Heart right ventricle (tissue), 16 donors: ENCODE measurements at regions not wholly inside any gene's neighbourhood (a gene's known extent, or its start where the extent isn't known, plus 50 kb on each side); places are given as distances from the start of the nearest gene placed in this dataset.
A peak's percentile ranks its signal among the peaks of the same experiment; 100 is the strongest.

Experiments
- ATAC-seq, 8 donors: fragments of 200-7000 bp; cut with Tn5 transposase; one replicate each; pipeline ENCODE4 v1.9.1; 2020; ENCODE audit warnings: mild to moderate bottlenecking in 8 of 8, moderate library complexity in 8 of 8, moderate number of reproducible peaks in 1 of 8
- DNase-seq, 2 donors: peaks; one replicate each; pipeline ENCODE4 v3.0.0-alpha.2; 2020
- H3K27ac ChIP-seq, 10 donors: fragments of 200-600 bp; sonication (generic) in 2 of 10; one replicate each; pipeline versions ENCODE4 v1.5.0 to v1.8.0; 2020 to 2022; ENCODE audit warnings: mild to moderate bottlenecking in 3 of 10
- H3K27me3 ChIP-seq, 7 donors: fragments of 200-600 bp; one replicate each; pipeline ENCODE4 v1.8.0; 2021 to 2022; ENCODE audit warnings: mild to moderate bottlenecking in 2 of 7
- H3K36me3 ChIP-seq, 9 donors: fragments of 200-600 bp; sonication (generic) in 1 of 9; one replicate each; pipeline versions ENCODE4 v1.5.0 to v1.8.0; 2020 to 2022; ENCODE audit warnings: mild to moderate bottlenecking in 2 of 9
- H3K4me1 ChIP-seq, 9 donors: fragments of 200-600 bp; sonication (generic) in 1 of 9; one replicate each; pipeline versions ENCODE4 v1.5.0 to v1.8.0; 2020 to 2022; ENCODE audit warnings: mild to moderate bottlenecking in 4 of 9
- H3K4me3 ChIP-seq, 10 donors: fragments of 200-600 bp; sonication (generic) in 2 of 10; one replicate each; pipeline versions ENCODE4 v1.5.0 to v1.8.0; 2020 to 2022; ENCODE audit warnings: mild to moderate bottlenecking in 7 of 10, moderate library complexity in 2 of 10
- H3K9me3 ChIP-seq, 11 donors: fragments of 200-600 bp in 10 of 11; sonication (generic) in 2 of 11; one replicate each; pipeline versions ENCODE4 v1.5.0 to v1.8.0; 2013 to 2022; ENCODE audit warnings: mild to moderate bottlenecking in 2 of 11, control low read depth in 1 of 11, moderate library complexity in 1 of 11
- WGBS, 2 donors: extraction: QIAGEN DNeasy Blood & Tissue Kit; methylation state at CpG; one replicate each; pipeline ENCODE4 v1.1.7; 2013; ENCODE audit warnings: inconsistent platforms in 1 of 2; 5-methylcytosine and 5-hydroxymethylcytosine counted together
- intact Hi-C, 10 donors: fragments of 100-400 bp; cut with DNase I; formaldehyde crosslinking; loops; one replicate each; pipeline versions ENCODE4 v1.11.1 to v1.14.2; 2022
- TF ChIP-seq, protein P1 (sequence below), 9 donors: fragments of 200-600 bp; sonication (generic) in 2 of 9; IDR thresholded peaks; one replicate each; pipeline versions ENCODE4 v1.5.0 to v1.8.0; 2021 to 2022; ENCODE audit warnings: antibody characterized with exemption in 9 of 9, mild to moderate bottlenecking in 5 of 9, moderate library complexity in 1 of 9
- donor health status: Arrhythmogenic right ventricular cardiomyopathy.
- donor health status: ischemic (EF 13 %, LVEDD 7.1; RV severe dilation, severe dysfunction).
- donor health status: healthy with polysubstance abuse.
- donor health status: DM: no; HTN: yes; CAD: no.
- donor health status: DM: no; HTN: no; CAD: no.
- donor health status: ischemic (EF 25% LVEDD 6.9; RV normal size, moderate dysfunction).
- donor health status: ischemic (EF 25% LVEDD 5.7; RV mildly dilated, moderate dysfunction).
- donor health status: healthy.
- donor health status: DM: yes; HTN: yes; CAD: no.
- donor health status: Ischemic cardiomyopathy.
- donor health status: ischemic (EF 35%, LVEDD 5.7; RV mildly dilated, moderate dysfunction).
- donor health status: nonischemic (EF 11% LVEDD 7.7; RV severe dilation, severe dysfunction).
- donor health status: DM: yes; HTN: yes; CAD: no.
- donor health status: PGD.
- donor health status: ischemic (EF 29% LVEDD 5.4; RV normal size, mild dysfunction).
- donor health status: nonischemic (EF 23%, LVEDD 6.1; RV moderate dilation, normal function).

DNA sequence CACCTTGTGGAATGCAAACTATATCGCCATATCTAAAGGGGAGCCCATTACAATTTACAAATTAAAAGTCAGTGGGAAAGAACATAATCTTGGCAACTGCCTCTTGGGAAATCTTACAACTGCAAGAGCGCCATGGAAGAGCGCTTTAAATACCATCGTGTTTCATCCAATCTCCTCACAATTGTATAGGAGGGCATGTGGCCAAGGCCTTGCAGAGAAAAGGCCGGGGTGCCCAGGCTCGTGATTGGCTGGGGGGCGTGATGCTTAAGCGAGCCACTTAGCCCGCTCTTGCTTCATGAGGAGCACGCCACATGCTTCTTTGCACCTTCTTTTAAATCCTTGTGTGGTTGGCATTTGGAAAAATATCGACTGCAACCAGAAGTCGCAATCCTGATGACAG, 69.8 kb upstream of the NFIB start:
- 87 to 88% methylated on average over 12 of the region's 12 CpGs for WGBS, 2 donors
- no peaks in the 10 kb centered on the region for H3K27me3 ChIP-seq
- H3K27ac ChIP-seq, result peak overlapping the region in 3 of 10 donors; percentile 37 to 42 (median 39)
- no peaks in the 10 kb centered on the region for H3K9me3 ChIP-seq
- intact Hi-C loops, result no loop called here
- no peak overlapping the region for H3K4me3 ChIP-seq
- TF ChIP-seq, protein P1, sequence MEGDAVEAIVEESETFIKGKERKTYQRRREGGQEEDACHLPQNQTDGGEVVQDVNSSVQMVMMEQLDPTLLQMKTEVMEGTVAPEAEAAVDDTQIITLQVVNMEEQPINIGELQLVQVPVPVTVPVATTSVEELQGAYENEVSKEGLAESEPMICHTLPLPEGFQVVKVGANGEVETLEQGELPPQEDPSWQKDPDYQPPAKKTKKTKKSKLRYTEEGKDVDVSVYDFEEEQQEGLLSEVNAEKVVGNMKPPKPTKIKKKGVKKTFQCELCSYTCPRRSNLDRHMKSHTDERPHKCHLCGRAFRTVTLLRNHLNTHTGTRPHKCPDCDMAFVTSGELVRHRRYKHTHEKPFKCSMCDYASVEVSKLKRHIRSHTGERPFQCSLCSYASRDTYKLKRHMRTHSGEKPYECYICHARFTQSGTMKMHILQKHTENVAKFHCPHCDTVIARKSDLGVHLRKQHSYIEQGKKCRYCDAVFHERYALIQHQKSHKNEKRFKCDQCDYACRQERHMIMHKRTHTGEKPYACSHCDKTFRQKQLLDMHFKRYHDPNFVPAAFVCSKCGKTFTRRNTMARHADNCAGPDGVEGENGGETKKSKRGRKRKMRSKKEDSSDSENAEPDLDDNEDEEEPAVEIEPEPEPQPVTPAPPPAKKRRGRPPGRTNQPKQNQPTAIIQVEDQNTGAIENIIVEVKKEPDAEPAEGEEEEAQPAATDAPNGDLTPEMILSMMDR (IDR thresholded peaks at IDR 0.05), result no peak
- no peaks in the 10 kb centered on the region for H3K36me3 ChIP-seq
- DNase-seq (no peak), ATAC-seq (no peak)
- H3K4me1 ChIP-seq, result peaks cover 0 to 26% (median 4%) of the 10 kb centered on the region in 9 donors

DNA sequence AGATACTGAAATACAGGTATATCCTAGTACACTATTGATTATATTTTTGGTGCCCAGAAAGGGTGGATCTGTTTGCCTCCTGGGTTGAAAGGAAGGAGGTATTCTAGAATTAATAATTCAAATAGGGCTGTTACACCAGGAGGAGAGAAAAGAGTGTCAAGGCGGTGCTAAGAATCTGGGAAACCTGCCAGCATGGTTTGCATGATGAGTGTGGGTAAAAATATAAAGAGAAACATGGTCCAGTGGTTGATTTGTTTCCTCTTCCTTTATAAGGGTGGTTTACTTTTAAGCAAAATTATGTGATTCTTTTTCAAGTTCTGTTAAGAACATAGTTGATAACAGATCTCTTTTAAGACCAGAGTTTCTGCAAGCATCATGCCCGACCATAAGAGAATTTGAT, 69.4 kb upstream of the NFIB start:
- no peaks in the 10 kb centered on the region for H3K36me3 ChIP-seq
- H3K9me3 ChIP-seq, result no peaks in the 10 kb centered on the region
- ATAC-seq, result peak in 6 of 8 donors; percentile 66 to 80 (median 70)
- no peak overlapping the region for H3K4me3 ChIP-seq
- H3K27me3 ChIP-seq, result no peaks in the 10 kb centered on the region
- intact Hi-C loops, result no loop called here
- H3K27ac ChIP-seq, result peak overlapping the region in 3 of 10 donors; percentile 37 to 42 (median 39)
- WGBS, 2 donors, result 52 to 53% methylated on average over 2 of the region's 2 CpGs
- DNase-seq, result peak in 1 of 2 donors; percentile 62
- TF ChIP-seq, protein P1 (IDR thresholded peaks at IDR 0.05), result no peak
- peaks cover 0 to 26% (median 4%) of the 10 kb centered on the region in 9 donors for H3K4me1 ChIP-seq

DNA sequence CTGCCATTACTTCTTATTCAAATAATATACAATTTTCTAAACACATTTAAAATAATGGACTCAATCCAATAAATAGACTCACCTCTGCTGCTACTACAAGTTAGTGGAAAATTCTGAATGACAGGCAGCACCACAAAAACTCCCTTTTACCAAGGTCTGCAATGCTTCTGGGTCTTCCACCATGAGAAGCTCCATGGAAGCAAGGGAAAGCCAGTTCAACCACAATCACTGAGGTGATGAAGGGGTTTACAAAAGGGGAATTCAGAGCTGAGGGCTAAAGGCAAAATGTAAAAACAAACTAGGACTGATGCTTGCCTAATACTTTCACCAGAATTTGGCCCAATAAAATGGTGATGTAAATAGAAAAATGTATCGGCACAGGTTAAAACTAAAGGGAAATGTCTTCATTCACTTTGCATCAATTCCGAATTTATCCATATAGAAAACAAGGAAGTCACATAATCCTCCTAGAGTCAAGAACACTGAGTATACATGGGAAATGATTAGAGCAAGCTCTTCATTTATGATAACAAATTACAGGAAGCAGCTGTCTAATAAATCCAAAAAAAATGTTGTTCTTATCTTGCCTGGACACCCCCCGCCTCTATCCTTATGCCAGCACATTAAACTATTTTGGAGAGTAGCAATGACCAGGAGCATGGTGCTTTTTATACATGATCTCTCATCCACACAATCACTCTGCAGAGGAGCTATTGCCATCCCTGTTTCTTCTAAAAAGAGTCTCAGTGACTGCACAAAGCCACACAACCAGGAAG, 66.3 kb upstream of the NFIB start:
- TF ChIP-seq, protein P1 (IDR thresholded peaks at IDR 0.05), result no peak
- ATAC-seq (no peak), DNase-seq (no peak)
- H3K4me3 ChIP-seq, result no peak overlapping the region
- H3K4me1 ChIP-seq, result peaks cover 0 to 17% (median 4%) of the 10 kb centered on the region in 9 donors
- no peaks in the 10 kb centered on the region for H3K27me3 ChIP-seq
- H3K27ac ChIP-seq, result no peak overlapping the region
- H3K9me3 ChIP-seq, result peaks cover 0 to 7% (median 0%) of the 10 kb centered on the region in 11 donors
- intact Hi-C loops, result no loop called here
- 63 to 72% methylated on average over 3 of the region's 3 CpGs for WGBS, 2 donors
- H3K36me3 ChIP-seq, result no peaks in the 10 kb centered on the region

DNA sequence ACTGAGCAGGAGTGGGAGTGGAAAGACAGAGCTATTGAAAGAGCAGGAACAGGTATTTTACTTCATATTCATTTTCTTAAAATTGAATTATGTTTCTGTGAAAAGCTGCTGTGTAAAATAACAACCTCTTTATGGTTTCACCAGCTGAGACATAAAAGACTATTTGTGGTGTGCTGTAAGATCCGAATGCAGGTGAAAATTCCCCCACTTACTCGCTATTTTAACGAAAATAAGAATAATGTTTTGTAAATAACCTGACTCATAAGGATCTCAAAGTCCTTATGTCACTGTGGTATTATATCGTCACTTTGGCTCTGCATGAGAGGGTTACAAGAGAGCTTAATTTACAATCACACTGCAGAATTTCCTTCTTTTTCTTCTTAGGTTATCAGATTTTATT, 65.3 kb upstream of the NFIB start:
- intact Hi-C loops, result no loop called here
- TF ChIP-seq, protein P1 (IDR thresholded peaks at IDR 0.05), result no peak
- Histone ChIP-seq H3K4me1 (peaks cover 0 to 17% (median 4%) of the 10 kb centered on the region in 9 donors), H3K27ac (no peak overlapping the region), H3K9me3 (peaks cover 0 to 8% (median 0%) of the 10 kb centered on the region in 11 donors), H3K27me3 (no peaks in the 10 kb centered on the region), H3K36me3 (no peaks in the 10 kb centered on the region), H3K4me3 (no peak overlapping the region)
- 94 to 95% methylated on average over 4 of the region's 4 CpGs for WGBS, 2 donors
- DNase-seq (no peak), ATAC-seq (no peak)
